ENCODE measurements at regions not wholly inside any gene's neighbourhood (a gene's known extent, or its start where the extent isn't known, plus 50 kb on each side); places are given as distances from the start of the nearest gene placed in this dataset.

- TF ChIP-seq CTCF (IDR thresholded peaks at IDR 0.05; ENCODE audit: insufficient read depth, low read length, poor library complexity, severe bottlenecking) (no peak), EZH2phosphoT487 (conservative IDR thresholded peaks at IDR 0.05; ENCODE audit: low read length) (no peak)
Observed at GRCh38 chr3:99365396-99365795, 273.0 kb upstream of the COL8A1 start.

All from SU-DHL-6 (cell line).